ENCODE measurements at regions not wholly inside any gene's neighbourhood (a gene's known extent, or its start where the extent isn't known, plus 50 kb on each side); places are given as distances from the start of the nearest gene placed in this dataset.

DNA sequence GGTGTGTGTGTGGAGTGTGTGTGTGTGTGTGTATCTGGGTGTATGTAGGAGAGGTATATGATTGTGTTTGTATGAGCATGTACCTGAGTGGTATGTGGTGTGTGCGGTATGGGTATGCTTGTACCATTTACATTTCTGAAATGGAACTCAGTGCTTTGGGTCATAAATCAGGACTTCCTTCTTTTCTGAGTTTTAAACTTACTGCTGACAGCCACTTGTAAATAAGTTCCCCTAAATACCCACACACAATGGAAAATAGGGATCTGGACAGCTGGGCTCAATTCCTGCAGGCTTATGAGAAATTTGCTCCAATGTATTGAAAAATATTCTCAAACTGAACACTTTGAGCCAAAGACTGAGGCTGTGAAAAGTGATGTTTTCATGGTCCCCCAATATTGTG is 293.6 kb downstream of the HLX start:
- TF ChIP-seq, protein P1, sequence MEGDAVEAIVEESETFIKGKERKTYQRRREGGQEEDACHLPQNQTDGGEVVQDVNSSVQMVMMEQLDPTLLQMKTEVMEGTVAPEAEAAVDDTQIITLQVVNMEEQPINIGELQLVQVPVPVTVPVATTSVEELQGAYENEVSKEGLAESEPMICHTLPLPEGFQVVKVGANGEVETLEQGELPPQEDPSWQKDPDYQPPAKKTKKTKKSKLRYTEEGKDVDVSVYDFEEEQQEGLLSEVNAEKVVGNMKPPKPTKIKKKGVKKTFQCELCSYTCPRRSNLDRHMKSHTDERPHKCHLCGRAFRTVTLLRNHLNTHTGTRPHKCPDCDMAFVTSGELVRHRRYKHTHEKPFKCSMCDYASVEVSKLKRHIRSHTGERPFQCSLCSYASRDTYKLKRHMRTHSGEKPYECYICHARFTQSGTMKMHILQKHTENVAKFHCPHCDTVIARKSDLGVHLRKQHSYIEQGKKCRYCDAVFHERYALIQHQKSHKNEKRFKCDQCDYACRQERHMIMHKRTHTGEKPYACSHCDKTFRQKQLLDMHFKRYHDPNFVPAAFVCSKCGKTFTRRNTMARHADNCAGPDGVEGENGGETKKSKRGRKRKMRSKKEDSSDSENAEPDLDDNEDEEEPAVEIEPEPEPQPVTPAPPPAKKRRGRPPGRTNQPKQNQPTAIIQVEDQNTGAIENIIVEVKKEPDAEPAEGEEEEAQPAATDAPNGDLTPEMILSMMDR (IDR thresholded peaks at IDR 0.05; ENCODE audit: insufficient read depth, low read depth, low read length, missing control alignments) = no peak
- DNase-seq (ENCODE audit: low read depth) = no peak
- no peak overlapping the region for H3K4me3 ChIP-seq (ENCODE audit: low read length)

DNA sequence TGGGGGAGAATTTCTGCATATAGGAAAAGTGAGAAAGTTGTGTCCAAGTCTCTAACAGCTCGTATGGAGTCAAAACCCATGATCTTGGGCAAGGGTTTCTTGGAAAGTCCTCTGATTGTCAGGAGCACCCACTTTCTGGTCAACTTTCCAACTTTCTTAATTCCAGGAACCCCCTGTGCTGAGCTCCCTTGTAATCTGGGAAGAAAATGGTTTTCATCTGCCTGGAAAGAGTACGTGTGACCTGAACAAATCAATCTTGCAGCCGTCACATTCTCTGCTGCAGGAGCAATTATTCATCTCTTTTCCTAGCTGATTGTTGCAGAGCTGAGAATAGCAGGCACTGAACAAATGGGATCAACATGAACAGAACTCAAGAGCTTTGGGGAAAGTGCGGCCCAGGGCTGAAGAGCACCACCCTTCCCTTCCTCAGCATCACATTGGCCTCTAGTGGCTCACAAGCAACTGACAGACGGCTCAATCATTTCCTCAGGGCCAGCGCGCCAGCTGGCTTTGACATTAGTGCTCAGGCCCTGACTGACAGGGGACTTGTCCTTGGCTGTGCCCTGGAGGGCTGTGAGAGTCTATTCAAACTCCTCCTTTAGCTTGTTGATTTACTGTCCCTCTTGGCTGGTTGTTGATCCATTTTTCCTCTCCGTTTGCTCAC is 295.2 kb downstream of the HLX start:
- TF ChIP-seq, protein P1 (IDR thresholded peaks at IDR 0.05; ENCODE audit: insufficient read depth, low read depth, low read length, missing control alignments) = peak; percentile 18
- no peak overlapping the region for H3K4me3 ChIP-seq (ENCODE audit: low read length)
- no peak for DNase-seq (ENCODE audit: low read depth)

DNA sequence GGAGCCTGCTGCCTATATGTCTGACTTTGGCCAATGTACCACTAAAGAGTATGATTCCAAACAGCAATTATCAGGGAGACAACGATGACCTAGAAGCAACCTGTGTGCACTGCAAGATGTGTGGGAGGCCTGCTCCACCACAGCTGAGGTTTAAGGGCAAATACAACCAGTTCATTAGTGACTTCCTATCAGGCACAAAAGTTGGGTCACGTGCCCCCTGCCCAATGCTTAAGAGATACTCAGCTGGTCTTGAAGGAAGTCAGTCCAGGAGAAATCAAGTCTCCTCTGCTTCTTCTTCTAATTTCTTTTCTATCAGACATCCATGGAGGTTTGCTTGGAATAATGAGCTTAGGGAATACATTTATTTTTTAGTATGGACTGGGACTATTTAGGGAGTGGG is 296.0 kb downstream of the HLX start:
- TF ChIP-seq, protein P1 (IDR thresholded peaks at IDR 0.05; ENCODE audit: insufficient read depth, low read depth, low read length, missing control alignments) = no peak
- H3K4me3 ChIP-seq (ENCODE audit: low read length) = no peak overlapping the region
- no peak for DNase-seq (ENCODE audit: low read depth)

DNA sequence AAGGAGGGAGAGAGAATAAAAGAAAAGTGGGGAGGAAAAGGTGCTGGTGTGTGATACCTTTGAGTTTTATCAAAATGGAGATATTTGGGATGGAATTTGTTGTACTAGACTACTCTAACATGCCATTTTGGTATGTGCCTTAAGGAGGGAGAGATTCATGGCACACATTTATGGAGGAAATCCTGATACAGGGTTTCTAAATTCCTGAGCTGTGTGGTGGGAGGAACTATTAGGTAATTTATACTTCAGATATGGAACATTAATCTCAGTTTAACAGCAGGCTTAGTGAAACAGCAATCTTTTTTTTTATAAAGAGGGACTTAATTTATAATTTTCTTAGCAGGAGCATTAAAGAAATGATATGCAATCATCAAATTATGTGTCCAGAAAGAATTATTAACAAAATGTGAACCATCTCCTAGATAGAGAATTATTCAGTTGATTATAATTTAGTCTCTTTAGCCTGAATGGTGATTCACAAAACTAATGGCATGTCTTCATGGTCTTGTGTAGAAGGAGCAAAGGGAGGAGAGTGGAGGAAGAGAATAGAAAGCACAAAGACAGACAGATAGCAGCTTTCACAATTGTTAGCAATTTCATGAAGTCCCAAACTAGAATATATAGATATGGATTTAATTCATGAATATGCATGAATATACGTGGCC is 301.6 kb downstream of the HLX start:
- no peak for DNase-seq (ENCODE audit: low read depth)
- no peak overlapping the region for H3K4me3 ChIP-seq (ENCODE audit: low read length)
- TF ChIP-seq, protein P1 (IDR thresholded peaks at IDR 0.05; ENCODE audit: insufficient read depth, low read depth, low read length, missing control alignments) = no peak

DNA sequence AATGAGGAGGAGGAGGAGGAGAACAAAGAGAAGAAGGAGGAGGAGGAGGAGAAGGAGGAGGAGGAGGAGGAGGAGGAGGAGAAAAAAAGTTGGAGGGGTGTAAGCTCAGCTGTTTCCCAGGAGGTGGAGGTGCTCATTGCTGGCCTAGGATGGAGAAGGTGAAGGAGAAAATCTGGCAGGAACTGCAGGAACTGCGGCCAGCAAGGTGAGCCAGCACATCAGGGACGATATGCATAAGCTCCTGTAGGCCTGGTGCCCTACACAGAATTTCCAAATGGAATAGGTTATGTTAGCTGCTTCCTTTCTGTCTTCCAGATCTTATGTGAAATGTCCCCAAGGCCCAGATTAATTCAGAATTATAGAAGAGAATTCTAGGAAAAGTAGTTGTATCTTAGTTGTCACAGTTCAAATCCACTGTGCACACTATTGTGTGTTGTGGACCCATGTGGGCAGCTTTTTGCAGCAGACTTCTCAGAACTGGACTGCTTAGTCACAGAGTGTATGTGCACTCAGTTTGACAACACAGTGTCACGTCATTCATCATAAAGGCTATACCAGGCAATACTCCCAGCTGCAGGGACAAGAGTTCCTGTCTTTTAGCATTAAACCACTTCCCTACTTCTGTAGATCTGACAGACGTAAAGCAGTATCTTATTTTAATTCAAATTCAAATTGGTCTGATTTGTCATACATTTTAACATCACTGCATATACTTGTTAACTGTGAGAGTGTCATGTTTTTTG is 303.7 kb downstream of the HLX start:
- no peak for DNase-seq (ENCODE audit: low read depth)
- H3K4me3 ChIP-seq (ENCODE audit: low read length) = no peak overlapping the region
- TF ChIP-seq, protein P1 (IDR thresholded peaks at IDR 0.05; ENCODE audit: insufficient read depth, low read depth, low read length, missing control alignments) = no peak

- no peak overlapping the region for H3K4me3 ChIP-seq (ENCODE audit: low read length)
- no peak for DNase-seq (ENCODE audit: low read depth)
- TF ChIP-seq, protein P1 (IDR thresholded peaks at IDR 0.05; ENCODE audit: insufficient read depth, low read depth, low read length, missing control alignments) = no peak
These were observed 305.0 kb downstream of the HLX start for GRCh38 chr1:221184131-221184794.
